Vagina (tissue), 2 donors: ENCODE measurements at regions not wholly inside any gene's neighbourhood (a gene's known extent, or its start where the extent isn't known, plus 50 kb on each side); places are given as distances from the start of the nearest gene placed in this dataset.
"Not testable (repeated sequence)": the region's sequence is repeated elsewhere in the genome, so short reads cannot be mapped to it uniquely, and the experiment has no call there.

Experiments
- DNase-seq, 2 donors: peaks; one replicate each; pipeline ENCODE4 v3.0.0-alpha.2; 2017; ENCODE audit errors: extremely low spot score in 2 of 2
- H3K27ac ChIP-seq: fragments of 200-600 bp; sonication (generic); one replicate; pipeline ENCODE4 v1.5.1; 2019
- H3K27me3 ChIP-seq: fragments of 200-600 bp; sonication (generic); one replicate; pipeline ENCODE4 v1.5.1; 2019
- H3K36me3 ChIP-seq, 2 donors: fragments of 200-600 bp; sonication (generic); one replicate each; pipeline ENCODE4 v1.5.1; 2017 to 2019
- H3K4me1 ChIP-seq: fragments of 200-600 bp; sonication (generic); one replicate; pipeline ENCODE4 v1.5.1; 2019
- H3K4me3 ChIP-seq, 2 donors: fragments of 200-600 bp; sonication (generic); 1 replicate in 1 of 2; 2 replicates in 1 of 2; pipeline ENCODE4 v1.5.1; 2016 to 2019
- H3K9me3 ChIP-seq: fragments of 200-600 bp; sonication (generic); one replicate; pipeline ENCODE4 v1.5.1; 2019
- CTCF ChIP-seq, 3 experiments: fragments of 450-650 bp in 2 of 3; fragments of 200-600 bp in 1 of 3; sonication (generic) in 1 of 3; IDR thresholded peaks; one replicate each; pipeline ENCODE4 v1.5.1; 2017 to 2019; ENCODE audit warnings: antibody characterized with exemption in 3 of 3, mild to moderate bottlenecking in 2 of 3, moderate library complexity in 2 of 3
- POLR2A ChIP-seq, 2 donors: fragments of 450-650 bp; IDR thresholded peaks; one replicate each; pipeline ENCODE4 v1.6.1; 2017; ENCODE audit warnings: antibody characterized with exemption in 2 of 2, mild to moderate bottlenecking in 2 of 2, moderate library complexity in 2 of 2
- POLR2AphosphoS5 ChIP-seq, 2 donors: sonication (generic); formaldehyde crosslinking; IDR thresholded peaks; one replicate each; pipeline ENCODE4 v1.9.0; 2017; ENCODE audit warnings: antibody characterized with exemption in 2 of 2, mild to moderate bottlenecking in 2 of 2, low read depth in 1 of 2; ENCODE audit not compliant: insufficient read depth in 1 of 2
- intact Hi-C: fragments of 100-400 bp; cut with DNase I; formaldehyde crosslinking; loops from one replicate; pipeline ENCODE4 v1.15.1; 2023

DNA sequence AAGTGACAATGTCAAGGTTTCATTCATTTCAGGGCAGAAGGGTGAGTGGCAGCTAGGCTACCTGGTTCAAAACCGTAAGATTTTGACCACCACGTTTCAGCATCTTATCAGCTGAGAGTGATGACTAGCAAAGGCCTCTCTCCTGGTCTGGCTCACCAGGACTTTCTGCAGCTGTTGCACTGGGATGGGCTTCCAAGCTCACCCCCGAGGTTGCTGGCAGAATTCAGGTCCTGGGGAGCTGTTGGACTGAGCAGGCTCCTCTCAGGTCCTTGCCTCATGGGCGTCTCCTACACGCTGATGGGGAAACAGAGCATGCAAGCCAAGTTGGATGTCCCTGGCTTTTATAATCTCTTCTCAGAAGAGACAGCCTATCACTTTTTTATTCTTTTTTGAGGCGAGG is 88.8 kb upstream of the RNU6-1 start:
- Histone ChIP-seq H3K36me3 (no peaks in the 10 kb centered on the region), H3K27me3 (no peaks in the 10 kb centered on the region), H3K4me1 (peaks cover 39% of the 10 kb centered on the region), H3K4me3 (no peak overlapping the region), H3K9me3 (no peaks in the 10 kb centered on the region), H3K27ac (no peak overlapping the region)
- TF ChIP-seq CTCF (IDR thresholded peaks at IDR 0.05) (no peak), POLR2AphosphoS5 (IDR thresholded peaks at IDR 0.05; ENCODE audit: insufficient read depth in 1 of 2, low read depth in 1 of 2) (no peak), POLR2A (IDR thresholded peaks at IDR 0.05) (no peak)
- intact Hi-C loops: no loop called here
- no peak for DNase-seq

- no peak overlapping the region for H3K4me3 ChIP-seq
- no peak for TF ChIP-seq CTCF (IDR thresholded peaks at IDR 0.05)
- TF ChIP-seq POLR2AphosphoS5 (IDR thresholded peaks at IDR 0.05; ENCODE audit: insufficient read depth in 1 of 2, low read depth in 1 of 2): no peak
- TF ChIP-seq POLR2A (IDR thresholded peaks at IDR 0.05): no peak
Measured at GRCh38 chr15:67930720-67931119, 90.9 kb upstream of the RNU6-1 start.

GRCh38 chr15:67931861-67932260 is 92.0 kb upstream of the RNU6-1 start:
- intact Hi-C loops: no loop called here
- Histone ChIP-seq H3K27ac (no peak overlapping the region), H3K36me3 (no peaks in the 10 kb centered on the region)

More at GRCh38 chr15:67930720-67931119, 90.9 kb upstream of the RNU6-1 start:
- DNase-seq: no peak
- no peaks in the 10 kb centered on the region for H3K27me3 ChIP-seq
- H3K27ac ChIP-seq: no peak overlapping the region
- H3K9me3 ChIP-seq: no peaks in the 10 kb centered on the region
- intact Hi-C loops: no loop called here
- H3K4me1 ChIP-seq: peaks cover 21% of the 10 kb centered on the region
- no peaks in the 10 kb centered on the region for H3K36me3 ChIP-seq

GRCh38 chr15:67934126-67934525 is 94.3 kb upstream of the RNU6-1 start:
- H3K27ac ChIP-seq, intact Hi-C loops, H3K4me1 ChIP-seq, H3K27me3 ChIP-seq, DNase-seq, H3K4me3 ChIP-seq, H3K36me3 ChIP-seq, H3K9me3 ChIP-seq: not testable (repeated sequence)

More at GRCh38 chr15:67931861-67932260, 92.0 kb upstream of the RNU6-1 start:
- H3K27me3 ChIP-seq: no peaks in the 10 kb centered on the region
- H3K4me1 ChIP-seq: peaks cover 14% of the 10 kb centered on the region
- no peak for DNase-seq
- no peak overlapping the region for H3K4me3 ChIP-seq
- no peaks in the 10 kb centered on the region for H3K9me3 ChIP-seq
- TF ChIP-seq POLR2A (IDR thresholded peaks at IDR 0.05) (no peak), POLR2AphosphoS5 (IDR thresholded peaks at IDR 0.05; ENCODE audit: insufficient read depth in 1 of 2, low read depth in 1 of 2) (no peak)

- Histone ChIP-seq H3K4me3 (no peak overlapping the region), H3K36me3 (no peaks in the 10 kb centered on the region), H3K4me1 (no peaks in the 10 kb centered on the region), H3K27ac (no peak overlapping the region), H3K9me3 (no peaks in the 10 kb centered on the region), H3K27me3 (no peaks in the 10 kb centered on the region)
- no peak for DNase-seq
- TF ChIP-seq CTCF (IDR thresholded peaks at IDR 0.05) (no peak), POLR2A (IDR thresholded peaks at IDR 0.05) (no peak), POLR2AphosphoS5 (IDR thresholded peaks at IDR 0.05; ENCODE audit: insufficient read depth in 1 of 2, low read depth in 1 of 2) (no peak)
- intact Hi-C loops: no loop called here
Measured at GRCh38 chr15:67935244-67935643, 95.4 kb upstream of the RNU6-1 start.

DNA sequence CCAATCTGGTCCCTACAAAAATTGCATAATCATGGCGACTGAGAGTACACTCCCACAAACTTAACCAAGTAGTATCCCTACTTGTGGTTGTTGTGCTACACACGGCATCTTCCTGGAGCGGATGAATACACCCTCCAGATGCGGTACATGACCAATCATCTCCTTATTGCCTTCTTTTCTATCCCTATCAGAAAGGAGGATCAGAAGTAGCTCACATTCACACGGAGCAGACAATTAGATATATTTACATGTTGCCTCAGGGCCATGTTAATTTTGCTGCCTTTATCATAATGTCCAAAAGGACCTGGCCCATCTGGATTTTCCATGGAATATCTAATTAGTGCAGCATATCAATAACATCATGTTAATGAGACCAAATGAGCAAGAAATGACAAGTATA is 96.4 kb upstream of the RNU6-1 start:
- Histone ChIP-seq H3K27me3 (no peaks in the 10 kb centered on the region), H3K36me3 (no peaks in the 10 kb centered on the region), H3K9me3 (no peaks in the 10 kb centered on the region), H3K4me1 (no peaks in the 10 kb centered on the region), H3K4me3 (no peak overlapping the region), H3K27ac (no peak overlapping the region)
- TF ChIP-seq POLR2AphosphoS5 (IDR thresholded peaks at IDR 0.05; ENCODE audit: insufficient read depth in 1 of 2, low read depth in 1 of 2): no peak
- TF ChIP-seq POLR2A (IDR thresholded peaks at IDR 0.05): no peak
- TF ChIP-seq CTCF (IDR thresholded peaks at IDR 0.05): no peak
- intact Hi-C loops: no loop called here
- DNase-seq: no peak
